B cell (primary cell): ENCODE measurements at regions not wholly inside any gene's neighbourhood (a gene's known extent, or its start where the extent isn't known, plus 50 kb on each side); places are given as distances from the start of the nearest gene placed in this dataset.

Experiments
- ATAC-seq: fragments of 200-7000 bp; cut with Tn5 transposase; one replicate; pipeline ENCODE4 v1.10.0; 2021; ENCODE audit warnings: low read depth, mild to moderate bottlenecking, moderate number of reproducible peaks, moderate library complexity
- CTCF ChIA-PET: fragments of 350-600 bp; sonication (Branson Sonifier 250); formaldehyde crosslinking; loops from one replicate; lab custom pipeline; 2021; ENCODE audit warnings: antibody characterized with exemption, inconsistent platforms; lab: Charles Lee
- POLR2A ChIA-PET: fragments of 350-600 bp; sonication (Branson Sonifier 250); formaldehyde crosslinking; loops from one replicate; lab custom pipeline; 2021; ENCODE audit warnings: antibody characterized with exemption; lab: Charles Lee
- DNase-seq: peaks from one replicate; pipeline ENCODE4 v3.0.0; 2013
- H2AFZ ChIP-seq: 2 replicates; pipeline ENCODE4 v1.6.1; 2012; ENCODE audit warnings: mild to moderate bottlenecking, low read depth, low read length; ENCODE audit not compliant: insufficient read depth, poor library complexity, severe bottlenecking
- H3K27ac ChIP-seq, 2 donors: 1 replicate in 1 of 2; 2 replicates in 1 of 2; pipeline ENCODE4 v1.5.1; 2012 to 2013; ENCODE audit warnings: low read length in 2 of 2, mild to moderate bottlenecking in 2 of 2, moderate library complexity in 1 of 2
- H3K27me3 ChIP-seq, 4 experiments: fragments of 200-600 bp in 1 of 4; sonication (generic) in 1 of 4; replicated peaks in 1 of 4; 1 replicate in 2 of 4; 2 replicates in 2 of 4; pipeline versions ENCODE4 v1.6.1 to v1.7.0; 2013 to 2016; ENCODE audit warnings: low read length in 3 of 4, mild to moderate bottlenecking in 2 of 4, mixed read lengths in 1 of 4, moderate library complexity in 1 of 4; ENCODE audit not compliant: insufficient read depth in 4 of 4, control insufficient read depth in 3 of 4; ENCODE audit errors: control extremely low read depth in 1 of 4
- H3K36me3 ChIP-seq, 2 experiments: replicated peaks in 1 of 2; 1 replicate in 1 of 2; 2 replicates in 1 of 2; pipeline versions ENCODE4 v1.6.1 to v1.7.1; 2013; ENCODE audit warnings: low read length in 1 of 2; ENCODE audit not compliant: insufficient read depth in 2 of 2, control insufficient read depth in 1 of 2; ENCODE audit errors: control extremely low read depth in 1 of 2, extremely low read depth in 1 of 2
- H3K4me1 ChIP-seq, 2 donors: fragments of 200-600 bp in 1 of 2; sonication (generic) in 1 of 2; 1 replicate in 1 of 2; 2 replicates in 1 of 2; pipeline versions ENCODE4 v1.5.1 to v1.6.1; 2013 to 2017; ENCODE audit warnings: low read length in 2 of 2; ENCODE audit not compliant: control insufficient read depth in 2 of 2, insufficient read depth in 2 of 2
- H3K4me2 ChIP-seq: replicated peaks from 2 replicates; pipeline ENCODE3; 2012; ENCODE audit warnings: mild to moderate bottlenecking, low read depth, low read length; ENCODE audit not compliant: poor library complexity, severe bottlenecking
- H3K4me3 ChIP-seq, 5 experiments: fragments of 200-600 bp in 1 of 5; sonication (generic) in 1 of 5; 1 replicate in 3 of 5; 2 replicates in 2 of 5; pipeline versions ENCODE4 v1.5.1 to v1.7.0; 2011 to 2016; ENCODE audit warnings: low read length in 4 of 5, mild to moderate bottlenecking in 4 of 5, low read depth in 2 of 5, control low read depth in 1 of 5, moderate library complexity in 1 of 5; ENCODE audit not compliant: insufficient read depth in 1 of 5; ENCODE audit errors: control extremely low read depth in 1 of 5, extremely low read depth in 1 of 5
- H3K79me2 ChIP-seq: fragments of 200-600 bp; sonication (generic); one replicate; pipeline ENCODE4 v1.6.0; 2016; ENCODE audit warnings: low read length; ENCODE audit not compliant: control insufficient read depth, insufficient read depth
- H3K9ac ChIP-seq: fragments of 200-600 bp; sonication (generic); 2 replicates; pipeline ENCODE4 v1.6.1; 2017; ENCODE audit warnings: mild to moderate bottlenecking, low read length, moderate library complexity
- H3K9me3 ChIP-seq, 3 donors: one replicate each; pipeline versions ENCODE4 v1.6.1 to v1.7.1; 2013; ENCODE audit warnings: low read length in 2 of 3; ENCODE audit not compliant: control insufficient read depth in 2 of 3, insufficient read depth in 1 of 3; ENCODE audit errors: control extremely low read depth in 1 of 3
- H4K20me1 ChIP-seq: 2 replicates; pipeline ENCODE4 v1.6.0; 2012; ENCODE audit warnings: mild to moderate bottlenecking, low read length; ENCODE audit not compliant: insufficient read depth, control insufficient read depth, poor library complexity, severe bottlenecking
- H3K27ac Mint-ChIP-seq: one replicate; pipeline ENCODE4 v1.8.0; 2021; ENCODE audit warnings: mixed read lengths
- H3K27me3 Mint-ChIP-seq: one replicate; pipeline ENCODE4 v1.8.0; 2021; ENCODE audit warnings: mixed read lengths
- H3K4me1 Mint-ChIP-seq: one replicate; pipeline ENCODE4 v1.8.0; 2021; ENCODE audit warnings: mixed read lengths
- H3K4me3 Mint-ChIP-seq: one replicate; pipeline ENCODE4 v1.8.0; 2021; ENCODE audit warnings: mixed read lengths
- H3K9me3 Mint-ChIP-seq: one replicate; pipeline ENCODE4 v1.8.0; 2022; ENCODE audit warnings: mixed read lengths; ENCODE audit not compliant: insufficient read depth
- CTCF ChIP-seq: fragments of 200-600 bp; IDR thresholded peaks from one replicate; pipeline ENCODE4 v1.8.0; 2022; ENCODE audit warnings: antibody characterized with exemption, mild to moderate bottlenecking
- EZH2 ChIP-seq: IDR thresholded peaks from 2 replicates; pipeline ENCODE4 v1.6.1; 2012; ENCODE audit warnings: borderline replicate concordance, low read depth, mild to moderate bottlenecking, moderate library complexity, low read length; ENCODE audit not compliant: insufficient read depth, poor library complexity, severe bottlenecking
- WGBS: methylation state at CpG from one replicate; pipeline ENCODE4 v1.1.5; 2013; ENCODE audit warnings: missing lambda C conversion rate; ENCODE audit not compliant: insufficient coverage; 5-methylcytosine and 5-hydroxymethylcytosine counted together
- intact Hi-C: fragments of 100-400 bp; cut with micrococcal nuclease; formaldehyde crosslinking; loops from one replicate; pipeline ENCODE4 v1.10.0; 2022

GRCh38 chr18:41769265-41769664 lies 185.8 kb upstream of the PIK3C3 start:
- Histone ChIP-seq H3K36me3 (no peaks in the 10 kb centered on the region), H4K20me1 (no peaks in the 10 kb centered on the region), H3K4me2 (no peak overlapping the region), H3K79me2 (no peaks in the 10 kb centered on the region), H3K27ac (no peak overlapping the region), H3K9ac (no peak overlapping the region), H3K4me1 (no peaks in the 10 kb centered on the region), H2AFZ (no peak overlapping the region), H3K27me3 (no peaks in the 10 kb centered on the region), H3K9me3 (peaks cover 0 to 2% (median 0%) of the 10 kb centered on the region in 3 donors), H3K4me3 (no peak overlapping the region)
- Mint-ChIP-seq H3K4me1 (no peaks in the 10 kb centered on the region), H3K4me3 (no peak overlapping the region), H3K27me3 (no peaks in the 10 kb centered on the region), H3K27ac (no peak overlapping the region), H3K9me3 (no peaks in the 10 kb centered on the region)
- DNase-seq (no peak), ATAC-seq (no peak)
- TF ChIP-seq EZH2 (no peak), CTCF (no peak)
- ChIA-PET POLR2A (no interaction called here), CTCF (no interaction called here)
- intact Hi-C loops = no loop called here
- no CpG with 5 or more reads among the region's 1 CpG for WGBS

- H3K4me2 ChIP-seq = no peak overlapping the region
- no peak for DNase-seq
- TF ChIP-seq EZH2 (no peak), CTCF (no peak)
- H3K36me3 ChIP-seq = no peaks in the 10 kb centered on the region
- H4K20me1 ChIP-seq = no peaks in the 10 kb centered on the region
- ATAC-seq = no peak
- H3K9me3 ChIP-seq = no peaks in the 10 kb centered on the region
- intact Hi-C loops = no loop called here
- H2AFZ ChIP-seq = no peak overlapping the region
- no peaks in the 10 kb centered on the region for H3K4me1 Mint-ChIP-seq
- H3K4me3 ChIP-seq = no peak overlapping the region
- H3K4me1 ChIP-seq = no peaks in the 10 kb centered on the region
- H3K9me3 Mint-ChIP-seq = no peaks in the 10 kb centered on the region
- H3K27me3 Mint-ChIP-seq = no peaks in the 10 kb centered on the region
- ChIA-PET POLR2A (no interaction called here), CTCF (no interaction called here)
- WGBS = 100% methylated on average over 1 of the region's 2 CpGs
- no peak overlapping the region for H3K27ac ChIP-seq
- H3K27ac Mint-ChIP-seq = no peak overlapping the region
- no peak overlapping the region for H3K9ac ChIP-seq
- no peak overlapping the region for H3K4me3 Mint-ChIP-seq
- no peaks in the 10 kb centered on the region for H3K79me2 ChIP-seq
- H3K27me3 ChIP-seq = no peaks in the 10 kb centered on the region
Observed at GRCh38 chr18:41768467-41768866, 186.6 kb upstream of the PIK3C3 start.
